HL-60/S4 (cell line): ENCODE measurements at regions not wholly inside any gene's neighbourhood (a gene's known extent, or its start where the extent isn't known, plus 50 kb on each side); places are given as distances from the start of the nearest gene placed in this dataset.
"Not testable (repeated sequence)": the region's sequence is repeated elsewhere in the genome, so short reads cannot be mapped to it uniquely, and the experiment has no call there.

Experiments
- in situ Hi-C: fragments of 300-500 bp; cut with MboI; formaldehyde crosslinking; loops from 2 replicates; pipeline ENCODE4 v1.14.3; 2022; ENCODE audit warnings: low sequenced_read_pairs

GRCh38 chr16:17759451-17760390, 289.0 kb upstream of the XYLT1 start:
- in situ Hi-C loops = no loop called here

- in situ Hi-C loops = no loop called here
Measured at GRCh38 chr16:17757808-17758207, 287.0 kb upstream of the XYLT1 start.

GRCh38 chr16:17755158-17755557, 284.4 kb upstream of the XYLT1 start:
- in situ Hi-C loops = no loop called here

GRCh38 chr16:17753434-17753833, 282.7 kb upstream of the XYLT1 start:
- in situ Hi-C loops = no loop called here

- in situ Hi-C loops = no loop called here
Measured at GRCh38 chr16:17749706-17750105, 278.9 kb upstream of the XYLT1 start.

- in situ Hi-C loops = no loop called here
Measured at GRCh38 chr16:17748044-17748719, 277.4 kb upstream of the XYLT1 start.

GRCh38 chr16:17747081-17747756, 276.5 kb upstream of the XYLT1 start:
- in situ Hi-C loops = no loop called here

GRCh38 chr16:17744921-17745572, 274.3 kb upstream of the XYLT1 start:
- in situ Hi-C loops = no loop called here

GRCh38 chr16:17743578-17743977, 272.8 kb upstream of the XYLT1 start:
- in situ Hi-C loops = no loop called here

- in situ Hi-C loops = no loop called here
Measured at GRCh38 chr16:17743158-17743557, 272.4 kb upstream of the XYLT1 start.

GRCh38 chr16:17735099-17735498, 264.3 kb upstream of the XYLT1 start:
- in situ Hi-C loops = not testable (repeated sequence)

- in situ Hi-C loops = no loop called here
Measured at GRCh38 chr16:17729820-17730219, 259.1 kb upstream of the XYLT1 start.

GRCh38 chr16:17728196-17728595, 257.4 kb upstream of the XYLT1 start:
- in situ Hi-C loops = no loop called here

- in situ Hi-C loops = no loop called here
Measured at GRCh38 chr16:17724242-17724898, 253.6 kb upstream of the XYLT1 start.

- in situ Hi-C loops = no loop called here
Measured at GRCh38 chr16:17723531-17724134, 252.9 kb upstream of the XYLT1 start.

- in situ Hi-C loops = no loop called here
Measured at GRCh38 chr16:17718495-17718894, 247.7 kb upstream of the XYLT1 start.

- in situ Hi-C loops = no loop called here
Measured at GRCh38 chr16:17705847-17706246, 235.1 kb upstream of the XYLT1 start.

GRCh38 chr16:17696616-17697015, 225.9 kb upstream of the XYLT1 start:
- in situ Hi-C loops = no loop called here

- in situ Hi-C loops = no loop called here
Measured at GRCh38 chr16:17692484-17692883, 221.7 kb upstream of the XYLT1 start.

- in situ Hi-C loops = no loop called here
Measured at GRCh38 chr16:17691899-17692176, 221.1 kb upstream of the XYLT1 start.
